WERI-Rb-1 (cell line): ENCODE measurements at regions not wholly inside any gene's neighbourhood (a gene's known extent, or its start where the extent isn't known, plus 50 kb on each side); places are given as distances from the start of the nearest gene placed in this dataset.
A peak's percentile ranks its signal among the peaks of the same experiment; 100 is the strongest.

Experiments used
- DNase-seq: peaks from one replicate; pipeline ENCODE4 v3.0.0-alpha.2; 2020
- H3K27ac ChIP-seq: fragments of 250-450 bp; sonication (Bioruptor Pico); 2 replicates; pipeline ENCODE4 v1.5.1; 2020; ENCODE audit warnings: mild to moderate bottlenecking, moderate library complexity
- H3K27me3 ChIP-seq: fragments of 250-450 bp; sonication (Bioruptor Pico); 2 replicates; pipeline ENCODE4 v1.5.1; 2021; ENCODE audit warnings: mild to moderate bottlenecking, low read depth, moderate library complexity; ENCODE audit not compliant: insufficient read depth, severe bottlenecking
- H3K36me3 ChIP-seq: fragments of 250-450 bp; sonication (Bioruptor Pico); 2 replicates; pipeline ENCODE4 v1.5.1; 2020; ENCODE audit warnings: mild to moderate bottlenecking, moderate library complexity
- H3K4me3 ChIP-seq: 2 replicates; pipeline ENCODE4 v1.5.1; 2011; ENCODE audit warnings: low read depth, mild to moderate bottlenecking, control low read depth, low read length
- H3K9me3 ChIP-seq: fragments of 250-450 bp; sonication (Bioruptor Pico); 2 replicates; pipeline ENCODE4 v1.5.1; 2021; ENCODE audit warnings: mild to moderate bottlenecking, moderate library complexity; ENCODE audit not compliant: severe bottlenecking
- TF ChIP-seq, protein P1 (sequence below): IDR thresholded peaks from 2 replicates; pipeline ENCODE4 v1.5.1; 2011; ENCODE audit warnings: low read depth, mild to moderate bottlenecking, control low read depth, inconsistent platforms, low read length

GRCh38 chr12:103198499-103198898, 241.0 kb downstream of the ASCL1 start:
- no peak overlapping the region for H3K4me3 ChIP-seq
- TF ChIP-seq, protein P1, sequence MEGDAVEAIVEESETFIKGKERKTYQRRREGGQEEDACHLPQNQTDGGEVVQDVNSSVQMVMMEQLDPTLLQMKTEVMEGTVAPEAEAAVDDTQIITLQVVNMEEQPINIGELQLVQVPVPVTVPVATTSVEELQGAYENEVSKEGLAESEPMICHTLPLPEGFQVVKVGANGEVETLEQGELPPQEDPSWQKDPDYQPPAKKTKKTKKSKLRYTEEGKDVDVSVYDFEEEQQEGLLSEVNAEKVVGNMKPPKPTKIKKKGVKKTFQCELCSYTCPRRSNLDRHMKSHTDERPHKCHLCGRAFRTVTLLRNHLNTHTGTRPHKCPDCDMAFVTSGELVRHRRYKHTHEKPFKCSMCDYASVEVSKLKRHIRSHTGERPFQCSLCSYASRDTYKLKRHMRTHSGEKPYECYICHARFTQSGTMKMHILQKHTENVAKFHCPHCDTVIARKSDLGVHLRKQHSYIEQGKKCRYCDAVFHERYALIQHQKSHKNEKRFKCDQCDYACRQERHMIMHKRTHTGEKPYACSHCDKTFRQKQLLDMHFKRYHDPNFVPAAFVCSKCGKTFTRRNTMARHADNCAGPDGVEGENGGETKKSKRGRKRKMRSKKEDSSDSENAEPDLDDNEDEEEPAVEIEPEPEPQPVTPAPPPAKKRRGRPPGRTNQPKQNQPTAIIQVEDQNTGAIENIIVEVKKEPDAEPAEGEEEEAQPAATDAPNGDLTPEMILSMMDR = no peak
- no peaks in the 10 kb centered on the region for H3K9me3 ChIP-seq

DNA sequence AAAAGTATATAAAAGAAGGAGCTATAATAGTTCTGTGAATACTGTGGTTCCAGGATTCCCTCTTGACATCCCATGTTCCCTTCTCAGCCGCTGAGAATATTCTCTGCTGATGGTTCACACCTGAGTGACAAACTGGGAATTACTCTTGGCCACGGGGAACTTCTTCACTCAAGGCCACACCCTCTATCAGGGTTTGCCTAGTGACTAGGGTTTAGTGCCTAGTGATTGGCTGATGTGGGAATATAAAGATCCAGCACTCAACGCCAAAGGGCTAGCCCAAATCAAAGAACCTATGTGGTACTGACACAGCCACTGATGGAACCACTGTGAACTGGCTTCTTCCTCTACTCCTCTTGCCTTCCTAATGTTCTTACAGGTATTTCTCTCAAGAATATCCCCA, 248.4 kb downstream of the ASCL1 start:
- Histone ChIP-seq H3K27ac (no peak overlapping the region), H3K9me3 (peaks cover 2% of the 10 kb centered on the region), H3K27me3 (no peaks in the 10 kb centered on the region), H3K36me3 (no peaks in the 10 kb centered on the region), H3K4me3 (no peak overlapping the region)
- TF ChIP-seq, protein P1 = no peak
- no peak for DNase-seq

More at GRCh38 chr12:103198499-103198898, 241.0 kb downstream of the ASCL1 start:
- no peaks in the 10 kb centered on the region for H3K27me3 ChIP-seq
- H3K27ac ChIP-seq = no peak overlapping the region
- DNase-seq = no peak
- H3K36me3 ChIP-seq = no peaks in the 10 kb centered on the region

DNA sequence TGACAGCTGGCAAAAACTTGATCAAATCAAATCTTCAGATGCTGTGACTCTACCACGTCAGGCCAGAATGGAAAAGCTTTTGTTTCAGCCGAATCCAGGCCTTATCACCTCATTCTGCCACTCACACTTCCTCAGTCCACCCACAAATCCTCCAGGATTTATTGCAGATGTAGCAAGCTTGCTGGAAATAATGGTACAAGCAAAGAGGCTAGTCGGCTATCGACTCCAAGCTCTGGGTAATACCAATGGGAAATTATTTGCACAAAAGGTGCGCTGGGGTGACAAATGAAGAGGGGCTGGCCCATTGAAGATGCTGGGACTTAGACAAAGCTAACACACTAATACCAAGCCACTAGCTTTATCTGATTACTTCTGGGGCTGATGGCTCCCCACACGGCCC, 250.5 kb downstream of the ASCL1 start:
- peak overlapping the region; percentile 3 for H3K4me3 ChIP-seq
- H3K9me3 ChIP-seq = peaks cover 2% of the 10 kb centered on the region
- peak overlapping the region; percentile 47 for H3K27ac ChIP-seq
- no peaks in the 10 kb centered on the region for H3K27me3 ChIP-seq
- no peaks in the 10 kb centered on the region for H3K36me3 ChIP-seq
- peak; percentile 72 for DNase-seq
- TF ChIP-seq, protein P1 = no peak

- TF ChIP-seq, protein P1 = no peak
- Histone ChIP-seq H3K27me3 (no peaks in the 10 kb centered on the region), H3K4me3 (no peak overlapping the region), H3K36me3 (no peaks in the 10 kb centered on the region), H3K9me3 (no peaks in the 10 kb centered on the region), H3K27ac (no peak overlapping the region)
- no peak for DNase-seq
Measured at GRCh38 chr12:103241184-103241583, 254.6 kb downstream of the C12orf42 start.

GRCh38 chr12:103244596-103244995, 251.2 kb downstream of the C12orf42 start:
- no peaks in the 10 kb centered on the region for H3K36me3 ChIP-seq
- no peak overlapping the region for H3K4me3 ChIP-seq
- no peak for DNase-seq
- no peaks in the 10 kb centered on the region for H3K9me3 ChIP-seq
- no peaks in the 10 kb centered on the region for H3K27me3 ChIP-seq
- TF ChIP-seq, protein P1 = no peak
- no peak overlapping the region for H3K27ac ChIP-seq

- Histone ChIP-seq H3K27ac (no peak overlapping the region), H3K4me3 (no peak overlapping the region), H3K9me3 (no peaks in the 10 kb centered on the region), H3K27me3 (no peaks in the 10 kb centered on the region), H3K36me3 (no peaks in the 10 kb centered on the region)
- TF ChIP-seq, protein P1 = no peak
- DNase-seq = no peak
Measured at GRCh38 chr12:103247531-103247930, 248.2 kb downstream of the C12orf42 start.
